Mesenchymal stem cell (in vitro differentiated cells and primary cell): ENCODE measurements at regions not wholly inside any gene's neighbourhood (a gene's known extent, or its start where the extent isn't known, plus 50 kb on each side); places are given as distances from the start of the nearest gene placed in this dataset.

Source experiments
- DNase-seq: peaks from one replicate; pipeline ENCODE4 v3.0.0-alpha.2; 2013
- H2AFZ ChIP-seq: one replicate; pipeline ENCODE4 v1.6.1; 2013; ENCODE audit warnings: low read depth, mild to moderate bottlenecking, control low read depth, inconsistent platforms, low read length, moderate library complexity
- H2AK5ac ChIP-seq: 2 replicates; pipeline ENCODE4 v1.6.1; 2013; ENCODE audit warnings: low read length, moderate library complexity, mild to moderate bottlenecking, inconsistent platforms; ENCODE audit not compliant: severe bottlenecking
- H2BK120ac ChIP-seq: one replicate; pipeline ENCODE4 v1.6.1; 2013; ENCODE audit warnings: low read depth, mild to moderate bottlenecking, inconsistent platforms, low read length, moderate library complexity
- H2BK12ac ChIP-seq, 2 experiments: one replicate each; pipeline ENCODE4 v1.6.1; 2013; ENCODE audit warnings: inconsistent platforms in 2 of 2, low read length in 2 of 2, mild to moderate bottlenecking in 2 of 2, moderate library complexity in 2 of 2, control low read depth in 1 of 2
- H2BK15ac ChIP-seq: one replicate; pipeline ENCODE4 v1.6.1; 2013; ENCODE audit warnings: mild to moderate bottlenecking, low read depth, inconsistent platforms; ENCODE audit not compliant: poor library complexity, severe bottlenecking
- H2BK5ac ChIP-seq: 2 replicates; pipeline ENCODE4 v1.6.1; 2013; ENCODE audit warnings: low read depth, mild to moderate bottlenecking, low read length, control low read depth, inconsistent platforms; ENCODE audit not compliant: poor library complexity, severe bottlenecking
- H3K14ac ChIP-seq, 2 experiments: one replicate each; pipeline ENCODE4 v1.6.1; 2013; ENCODE audit warnings: inconsistent platforms in 2 of 2, low read length in 2 of 2, control low read depth in 1 of 2, mild to moderate bottlenecking in 1 of 2, moderate library complexity in 1 of 2
- H3K18ac ChIP-seq, 2 experiments: one replicate each; pipeline ENCODE4 v1.6.1; 2013; ENCODE audit warnings: inconsistent platforms in 2 of 2, low read length in 2 of 2, control low read depth in 1 of 2, low read depth in 1 of 2, mild to moderate bottlenecking in 1 of 2
- H3K23ac ChIP-seq, 2 experiments: one replicate each; pipeline ENCODE4 v1.6.1; 2013; ENCODE audit warnings: inconsistent platforms in 2 of 2, low read length in 2 of 2, mild to moderate bottlenecking in 2 of 2, moderate library complexity in 2 of 2, control low read depth in 1 of 2
- H3K27ac ChIP-seq: 2 replicates; pipeline ENCODE4 v1.5.1; 2013; ENCODE audit warnings: mild to moderate bottlenecking, moderate library complexity, low read length, control low read depth, inconsistent platforms; ENCODE audit not compliant: poor library complexity, severe bottlenecking
- H3K27me3 ChIP-seq, 2 experiments: 2 replicates each; pipeline versions ENCODE4 v1.6.1 to v1.7.0; 2013; ENCODE audit warnings: low read length in 2 of 2, mild to moderate bottlenecking in 2 of 2, moderate library complexity in 2 of 2, control low read depth in 1 of 2, inconsistent platforms in 1 of 2; ENCODE audit not compliant: control insufficient read depth in 1 of 2, insufficient read depth in 1 of 2
- H3K36me3 ChIP-seq, 2 experiments: 2 replicates each; pipeline versions ENCODE4 v1.6.1 to v1.7.0; 2013; ENCODE audit warnings: low read length in 2 of 2, control low read depth in 1 of 2, inconsistent platforms in 1 of 2, low read depth in 1 of 2, mild to moderate bottlenecking in 1 of 2; ENCODE audit not compliant: insufficient read depth in 2 of 2, control insufficient read depth in 1 of 2
- H3K4ac ChIP-seq, 2 experiments: one replicate each; pipeline ENCODE4 v1.6.1; 2013; ENCODE audit warnings: inconsistent platforms in 2 of 2, low read length in 2 of 2, mild to moderate bottlenecking in 2 of 2, moderate library complexity in 2 of 2, control low read depth in 1 of 2, low read depth in 1 of 2
- H3K4me1 ChIP-seq: 2 replicates; pipeline ENCODE4 v1.6.1; 2013; ENCODE audit warnings: low read depth, low read length, control low read depth; ENCODE audit not compliant: control insufficient read depth, insufficient read depth
- H3K4me2 ChIP-seq: 2 replicates; pipeline ENCODE4 v1.6.1; 2013; ENCODE audit warnings: low read length, mild to moderate bottlenecking, inconsistent platforms; ENCODE audit not compliant: poor library complexity, severe bottlenecking
- H3K4me3 ChIP-seq, 2 experiments: 2 replicates each; pipeline versions ENCODE4 v1.5.1 to v1.7.0; 2013; ENCODE audit warnings: low read length in 2 of 2, mild to moderate bottlenecking in 2 of 2, control low read depth in 1 of 2, low read depth in 1 of 2; ENCODE audit not compliant: insufficient read depth in 1 of 2
- H3K79me1 ChIP-seq: replicated peaks from 2 replicates; pipeline ENCODE4 v1.6.1; 2013; ENCODE audit warnings: mild to moderate bottlenecking, control low read depth, low read length, inconsistent platforms; ENCODE audit not compliant: poor library complexity, severe bottlenecking
- H3K9ac ChIP-seq: 2 replicates; pipeline ENCODE4 v1.7.0; 2013; ENCODE audit warnings: mild to moderate bottlenecking, low read length, moderate library complexity
- H3K9me3 ChIP-seq: 2 replicates; pipeline ENCODE4 v1.7.0; 2013; ENCODE audit warnings: mild to moderate bottlenecking, low read length; ENCODE audit not compliant: control insufficient read depth
- H4K8ac ChIP-seq: one replicate; pipeline ENCODE4 v1.6.1; 2013; ENCODE audit warnings: inconsistent platforms, mild to moderate bottlenecking, low read length, moderate library complexity
- H4K91ac ChIP-seq: one replicate; pipeline ENCODE4 v1.6.1; 2013; ENCODE audit warnings: mild to moderate bottlenecking, low read length, inconsistent platforms
- WGBS: methylation state at CpG from one replicate; pipeline ENCODE4 v1.1.7; 2013; ENCODE audit warnings: mixed read lengths; 5-methylcytosine and 5-hydroxymethylcytosine counted together

GRCh38 chr22:44578110-44578457 is 80.1 kb upstream of the RTL6 start:
- H3K9ac ChIP-seq: no peak overlapping the region
- no peak overlapping the region for H4K8ac ChIP-seq
- peaks cover 66 to 73% of the 10 kb centered on the region in 2 experiments for H3K27me3 ChIP-seq
- H3K9me3 ChIP-seq: no peaks in the 10 kb centered on the region
- H4K91ac ChIP-seq: no peak overlapping the region
- H2AK5ac ChIP-seq: no peak overlapping the region
- H3K36me3 ChIP-seq: no peaks in the 10 kb centered on the region
- H3K4ac ChIP-seq: no peak overlapping the region
- no peak overlapping the region for H3K4me3 ChIP-seq
- H3K79me1 ChIP-seq: no peaks in the 10 kb centered on the region
- no peak overlapping the region for H2BK15ac ChIP-seq
- no peak overlapping the region for H3K27ac ChIP-seq
- DNase-seq: no peak
- H2BK120ac ChIP-seq: no peak overlapping the region
- no peaks in the 10 kb centered on the region for H3K4me1 ChIP-seq
- H3K23ac ChIP-seq: no peak overlapping the region
- H3K14ac ChIP-seq: no peak overlapping the region
- no peak overlapping the region for H3K18ac ChIP-seq
- no peak overlapping the region for H2BK5ac ChIP-seq
- H3K4me2 ChIP-seq: no peak overlapping the region
- 75% methylated on average over 3 of the region's 3 CpGs for WGBS
- no peak overlapping the region for H2AFZ ChIP-seq
- no peak overlapping the region for H2BK12ac ChIP-seq

- Histone ChIP-seq H3K36me3 (no peaks in the 10 kb centered on the region), H2BK12ac (no peak overlapping the region), H3K4me3 (no peak overlapping the region), H3K4me2 (no peak overlapping the region), H3K27ac (no peak overlapping the region), H2BK5ac (no peak overlapping the region), H4K8ac (no peak overlapping the region), H2AK5ac (no peak overlapping the region), H3K27me3 (peaks cover 66 to 68% of the 10 kb centered on the region in 2 experiments), H3K4me1 (no peaks in the 10 kb centered on the region), H3K9ac (no peak overlapping the region), H2AFZ (no peak overlapping the region), H3K14ac (peak overlapping the region in 1 of 2 experiments; percentile 23), H3K23ac (no peak overlapping the region), H3K79me1 (no peaks in the 10 kb centered on the region), H2BK120ac (no peak overlapping the region), H3K18ac (no peak overlapping the region), H3K4ac (no peak overlapping the region), H3K9me3 (no peaks in the 10 kb centered on the region), H2BK15ac (no peak overlapping the region), H4K91ac (no peak overlapping the region)
- DNase-seq: no peak
- 77% methylated on average over 26 of the region's 26 CpGs for WGBS
Measured at GRCh38 chr22:44577391-44578109, 79.5 kb upstream of the RTL6 start.

GRCh38 chr22:44576311-44577260 is 78.6 kb upstream of the RTL6 start:
- DNase-seq: no peak
- Histone ChIP-seq H3K18ac (no peak overlapping the region), H3K4ac (no peak overlapping the region), H3K4me3 (no peak overlapping the region), H3K9ac (no peak overlapping the region), H3K14ac (no peak overlapping the region), H3K4me2 (no peak overlapping the region), H4K8ac (no peak overlapping the region), H2BK5ac (no peak overlapping the region), H3K79me1 (no peaks in the 10 kb centered on the region), H2AK5ac (no peak overlapping the region), H3K9me3 (no peaks in the 10 kb centered on the region), H2BK15ac (no peak overlapping the region), H3K36me3 (no peaks in the 10 kb centered on the region), H3K27me3 (peaks cover 59 to 63% of the 10 kb centered on the region in 2 experiments), H3K27ac (no peak overlapping the region), H4K91ac (peak overlapping the region; percentile 6), H2BK12ac (no peak overlapping the region), H3K4me1 (no peaks in the 10 kb centered on the region), H2AFZ (no peak overlapping the region), H2BK120ac (no peak overlapping the region), H3K23ac (no peak overlapping the region)
- WGBS: 87% methylated on average over 15 of the region's 15 CpGs
